ENCODE measurements at regions not wholly inside any gene's neighbourhood (a gene's known extent, or its start where the extent isn't known, plus 50 kb on each side); places are given as distances from the start of the nearest gene placed in this dataset.
A peak's percentile ranks its signal among the peaks of the same experiment; 100 is the strongest.
"Not testable (repeated sequence)": the region's sequence is repeated elsewhere in the genome, so short reads cannot be mapped to it uniquely, and the experiment has no call there.

DNA sequence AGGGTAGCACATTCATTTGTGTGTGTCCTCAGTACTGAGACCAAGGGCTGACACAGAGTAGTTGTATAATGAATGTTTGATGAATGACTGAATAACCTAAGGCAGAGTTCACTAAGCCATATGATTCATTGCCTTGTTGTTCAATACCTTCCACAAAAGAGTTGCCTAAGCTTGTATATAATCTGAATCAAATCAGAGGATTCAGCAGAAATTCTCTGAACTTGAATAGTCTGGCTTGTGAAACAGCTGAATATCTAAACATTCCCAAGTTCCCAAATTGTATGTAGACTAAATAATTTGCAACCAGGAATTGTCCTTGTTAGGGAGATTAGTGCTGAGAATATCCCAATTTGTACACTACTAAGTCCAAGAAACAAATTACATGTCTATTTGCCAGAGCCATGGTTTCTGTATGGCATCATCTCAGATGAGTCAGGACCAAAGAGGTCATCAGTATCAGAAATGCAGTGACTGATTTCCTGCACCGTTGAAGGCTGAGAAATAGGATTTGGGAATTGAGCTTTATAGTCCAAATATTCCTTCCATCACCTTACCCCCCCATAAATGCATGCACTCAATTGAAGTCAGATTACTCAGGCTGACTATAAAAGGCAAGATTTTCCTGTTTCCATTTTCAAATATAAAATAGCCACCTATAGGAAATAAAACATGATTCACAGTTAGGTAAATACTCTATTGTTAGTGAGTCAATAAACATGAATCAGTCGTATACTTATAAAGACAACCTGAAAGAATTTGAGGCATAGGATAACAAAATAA is 168.7 kb downstream of the PHLDA1 start:
- H3K27me3 ChIP-seq, result no peaks in the 10 kb centered on the region
- TF ChIP-seq, protein P1, sequence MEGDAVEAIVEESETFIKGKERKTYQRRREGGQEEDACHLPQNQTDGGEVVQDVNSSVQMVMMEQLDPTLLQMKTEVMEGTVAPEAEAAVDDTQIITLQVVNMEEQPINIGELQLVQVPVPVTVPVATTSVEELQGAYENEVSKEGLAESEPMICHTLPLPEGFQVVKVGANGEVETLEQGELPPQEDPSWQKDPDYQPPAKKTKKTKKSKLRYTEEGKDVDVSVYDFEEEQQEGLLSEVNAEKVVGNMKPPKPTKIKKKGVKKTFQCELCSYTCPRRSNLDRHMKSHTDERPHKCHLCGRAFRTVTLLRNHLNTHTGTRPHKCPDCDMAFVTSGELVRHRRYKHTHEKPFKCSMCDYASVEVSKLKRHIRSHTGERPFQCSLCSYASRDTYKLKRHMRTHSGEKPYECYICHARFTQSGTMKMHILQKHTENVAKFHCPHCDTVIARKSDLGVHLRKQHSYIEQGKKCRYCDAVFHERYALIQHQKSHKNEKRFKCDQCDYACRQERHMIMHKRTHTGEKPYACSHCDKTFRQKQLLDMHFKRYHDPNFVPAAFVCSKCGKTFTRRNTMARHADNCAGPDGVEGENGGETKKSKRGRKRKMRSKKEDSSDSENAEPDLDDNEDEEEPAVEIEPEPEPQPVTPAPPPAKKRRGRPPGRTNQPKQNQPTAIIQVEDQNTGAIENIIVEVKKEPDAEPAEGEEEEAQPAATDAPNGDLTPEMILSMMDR (IDR thresholded peaks at IDR 0.05), result no peak
- TF ChIP-seq EP300 (IDR thresholded peaks at IDR 0.05) (no peak), POLR2A (IDR thresholded peaks at IDR 0.05) (no peak)
- H3K4me3 ChIP-seq, result no peak overlapping the region
- no peaks in the 10 kb centered on the region for H3K9me3 ChIP-seq
- no peak for DNase-seq (ENCODE audit: low spot score in 2 of 2)
- no peak overlapping the region for H3K27ac ChIP-seq
- no peaks in the 10 kb centered on the region for H3K36me3 ChIP-seq
- 41 to 55% methylated on average over 2 of the region's 2 CpGs for WGBS, 2 donors
- peaks cover 0 to 3% (median 0%) of the 10 kb centered on the region in 4 donors for H3K4me1 ChIP-seq

DNA sequence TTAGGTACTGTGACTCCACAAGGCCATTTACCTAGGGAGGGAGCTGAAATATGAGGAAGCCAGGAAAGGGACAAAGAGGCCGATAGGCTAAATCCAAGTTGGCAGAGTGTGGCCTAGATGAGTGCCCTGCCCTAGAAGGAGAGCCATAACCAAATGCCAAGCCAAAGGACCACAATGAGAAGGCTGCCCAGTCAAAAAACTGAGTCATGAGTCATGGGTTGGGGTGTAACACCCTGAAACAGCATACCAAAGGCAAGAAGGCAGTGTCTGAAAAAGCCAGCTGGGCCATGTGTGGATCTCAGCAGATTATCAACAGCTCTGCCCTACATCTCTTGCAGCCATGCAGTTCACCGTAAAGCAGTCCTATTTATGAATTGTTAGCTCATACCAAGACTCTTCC is 171.7 kb downstream of the PHLDA1 start:
- Histone ChIP-seq H3K9me3 (no peaks in the 10 kb centered on the region), H3K4me3 (no peak overlapping the region), H3K27me3 (no peaks in the 10 kb centered on the region), H3K36me3 (no peaks in the 10 kb centered on the region), H3K4me1 (peaks cover 0 to 8% (median 0%) of the 10 kb centered on the region in 4 donors), H3K27ac (no peak overlapping the region)
- TF ChIP-seq EP300 (IDR thresholded peaks at IDR 0.05) (no peak), POLR2A (IDR thresholded peaks at IDR 0.05) (no peak)
- TF ChIP-seq, protein P1 (IDR thresholded peaks at IDR 0.05), result no peak
- no peak for DNase-seq (ENCODE audit: low spot score in 2 of 2)
- 46 to 73% methylated on average over 2 of the region's 2 CpGs for WGBS, 2 donors

DNA sequence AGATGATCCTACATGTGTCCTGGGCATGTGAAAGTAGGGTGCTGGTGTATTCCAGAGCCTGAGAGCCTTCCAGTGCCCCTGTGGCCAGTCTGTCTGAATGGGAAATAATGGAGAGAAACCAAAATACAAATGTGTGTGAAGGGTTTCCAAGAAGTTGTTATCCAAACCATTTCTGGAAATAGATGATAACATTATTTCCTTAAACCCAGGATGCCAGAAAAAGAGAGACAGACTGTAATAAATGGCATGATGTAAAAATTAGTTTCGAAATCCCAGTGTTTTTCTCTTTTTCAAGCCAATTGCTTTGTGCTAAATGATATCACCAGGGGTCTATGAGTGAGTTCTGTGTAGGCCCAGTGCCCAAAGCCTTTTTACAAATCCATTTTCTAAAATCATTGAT is 175.3 kb downstream of the PHLDA1 start:
- peaks cover 0 to 9% (median 0%) of the 10 kb centered on the region in 4 donors for H3K4me1 ChIP-seq
- H3K27me3 ChIP-seq, result no peaks in the 10 kb centered on the region
- TF ChIP-seq, protein P1 (IDR thresholded peaks at IDR 0.05), result no peak
- TF ChIP-seq EP300 (IDR thresholded peaks at IDR 0.05), result peak in 1 of 2 donors; percentile 19
- WGBS, 2 donors, result 64 to 76% methylated on average over 1 of the region's 1 CpG
- H3K4me3 ChIP-seq, result no peak overlapping the region
- H3K9me3 ChIP-seq, result no peaks in the 10 kb centered on the region
- no peak overlapping the region for H3K27ac ChIP-seq
- H3K36me3 ChIP-seq, result no peaks in the 10 kb centered on the region
- DNase-seq (ENCODE audit: low spot score in 2 of 2), result no peak

DNA sequence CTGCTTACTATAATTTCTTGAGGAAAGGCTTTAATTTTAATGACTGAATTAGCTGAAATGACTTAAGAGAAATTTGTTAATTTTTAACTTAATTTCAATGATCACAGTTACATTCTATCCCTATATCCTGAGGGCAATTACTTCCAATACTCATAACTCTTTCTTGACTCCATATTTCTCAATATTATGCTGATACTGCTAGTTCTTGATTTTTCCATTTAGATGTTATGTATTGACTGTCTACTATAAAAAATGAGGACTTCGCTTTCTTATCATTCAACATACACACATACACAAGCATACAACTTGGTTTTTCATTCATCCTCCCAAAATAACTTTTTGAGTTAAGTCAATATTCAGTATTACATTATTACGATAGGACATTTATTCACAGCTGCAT is 176.2 kb downstream of the PHLDA1 start:
- no peak for DNase-seq (ENCODE audit: low spot score in 2 of 2)
- 96 to 98% methylated on average over 2 of the region's 2 CpGs for WGBS, 2 donors
- TF ChIP-seq POLR2A (IDR thresholded peaks at IDR 0.05) (no peak), EP300 (IDR thresholded peaks at IDR 0.05) (no peak)
- TF ChIP-seq, protein P1 (IDR thresholded peaks at IDR 0.05), result no peak
- Histone ChIP-seq H3K27ac (no peak overlapping the region), H3K27me3 (no peaks in the 10 kb centered on the region), H3K4me1 (peaks cover 0 to 9% (median 0%) of the 10 kb centered on the region in 4 donors), H3K9me3 (no peaks in the 10 kb centered on the region), H3K4me3 (no peak overlapping the region), H3K36me3 (no peaks in the 10 kb centered on the region)

- no peak overlapping the region for H3K4me3 ChIP-seq
- H3K27me3 ChIP-seq, result no peaks in the 10 kb centered on the region
- peaks cover 0 to 9% (median 0%) of the 10 kb centered on the region in 4 donors for H3K4me1 ChIP-seq
- WGBS, 2 donors, result 61 to 81% methylated on average over 4 of the region's 4 CpGs
- H3K36me3 ChIP-seq, result no peaks in the 10 kb centered on the region
- no peak for DNase-seq (ENCODE audit: low spot score in 2 of 2)
- TF ChIP-seq POLR2A (IDR thresholded peaks at IDR 0.05) (no peak), EP300 (IDR thresholded peaks at IDR 0.05) (no peak)
- TF ChIP-seq, protein P1 (IDR thresholded peaks at IDR 0.05), result no peak
- no peaks in the 10 kb centered on the region for H3K9me3 ChIP-seq
- H3K27ac ChIP-seq, result no peak overlapping the region
Measured at GRCh38 chr12:75854681-75855309, 176.8 kb downstream of the PHLDA1 start.

DNA sequence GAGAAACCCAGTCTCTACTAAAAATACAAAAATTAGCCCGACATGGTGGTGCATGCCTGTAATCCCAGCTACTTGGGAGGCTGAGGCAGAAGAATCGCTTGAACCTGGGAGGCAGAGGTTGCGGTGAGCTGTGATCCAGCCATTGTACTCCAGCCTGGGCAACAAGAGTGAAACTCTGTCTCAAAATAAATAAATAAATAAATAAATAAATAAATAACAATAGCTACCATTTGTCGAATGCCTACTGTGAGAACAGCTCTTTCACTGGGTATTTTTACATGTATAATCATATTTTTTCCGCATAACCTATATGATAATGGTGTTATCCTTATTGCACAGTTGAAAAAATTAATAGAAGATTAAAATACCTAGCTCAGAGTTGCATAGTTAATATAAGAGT is 177.4 kb downstream of the PHLDA1 start:
- WGBS, 2 donors, result 99% methylated on average over 5 of the region's 5 CpGs
- H3K4me3 ChIP-seq; DNase-seq (ENCODE audit: low spot score in 2 of 2); H3K36me3 ChIP-seq; H3K9me3 ChIP-seq; H3K27me3 ChIP-seq; H3K27ac ChIP-seq: not testable (repeated sequence)
- H3K4me1 ChIP-seq, result peaks cover 0 to 15% (median 3%) of the 10 kb centered on the region in 4 donors
